Endothelial cell of umbilical vein (primary cell): ENCODE measurements at regions not wholly inside any gene's neighbourhood (a gene's known extent, or its start where the extent isn't known, plus 50 kb on each side); places are given as distances from the start of the nearest gene placed in this dataset.

Experiments used
- CTCF ChIP-seq, 2 donors: IDR thresholded peaks; 1 replicate in 1 of 2; 2 replicates in 1 of 2; pipeline ENCODE4 v1.5.1; 2011; ENCODE audit warnings: low read length in 2 of 2, mild to moderate bottlenecking in 2 of 2, moderate library complexity in 2 of 2, control low read depth in 1 of 2, inconsistent platforms in 1 of 2, low read depth in 1 of 2; ENCODE audit not compliant: insufficient read depth in 1 of 2; ENCODE audit errors: extremely low read depth in 1 of 2
- EZH2 ChIP-seq: IDR thresholded peaks from 2 replicates; pipeline ENCODE4 v1.6.1; 2012; ENCODE audit warnings: borderline replicate concordance, low read depth, mild to moderate bottlenecking, moderate library complexity, low read length, inconsistent platforms; ENCODE audit not compliant: severe bottlenecking
- FOS ChIP-seq: IDR thresholded peaks from 2 replicates; pipeline ENCODE4 v1.6.1; 2011; ENCODE audit warnings: mild to moderate bottlenecking, low read length, moderate library complexity, borderline replicate concordance; ENCODE audit not compliant: insufficient read depth
- GATA2 ChIP-seq: IDR thresholded peaks from 2 replicates; pipeline ENCODE4 v1.7.0; 2011; ENCODE audit warnings: low read depth, mild to moderate bottlenecking, moderate library complexity, mixed read lengths, low read length; ENCODE audit not compliant: insufficient read length, insufficient read depth
- JUN ChIP-seq: IDR thresholded peaks from 2 replicates; pipeline ENCODE4 v1.6.1; 2011; ENCODE audit warnings: borderline replicate concordance, low read depth; ENCODE audit not compliant: insufficient read length, insufficient read depth
- MAX ChIP-seq: IDR thresholded peaks from 2 replicates; pipeline ENCODE4 v1.6.1; 2011; ENCODE audit not compliant: insufficient read depth, insufficient read length
- MYC ChIP-seq: IDR thresholded peaks from one replicate; pipeline ENCODE4 v1.6.1; 2011; ENCODE audit warnings: mild to moderate bottlenecking, low read depth, low read length
- POLR2AphosphoS5 ChIP-seq: IDR thresholded peaks from 2 replicates; pipeline ENCODE4 v1.6.1; 2012; ENCODE audit warnings: low read depth, mild to moderate bottlenecking, control low read depth, low read length, moderate library complexity; ENCODE audit not compliant: insufficient read depth

GRCh38 chr4:81903212-81903611 lies 431.5 kb upstream of the RASGEF1B start:
- no peak for TF ChIP-seq CTCF (IDR thresholded peaks at IDR 0.05; ENCODE audit: extremely low read depth in 1 of 2, insufficient read depth in 1 of 2, low read depth in 1 of 2, low read length in 2 of 2)
- TF ChIP-seq POLR2AphosphoS5: no peak
- TF ChIP-seq MAX: no peak
- TF ChIP-seq EZH2: no peak
- no peak for TF ChIP-seq MYC
- TF ChIP-seq GATA2: no peak
- no peak for TF ChIP-seq JUN
- TF ChIP-seq FOS: no peak
